ENCODE measurements at regions not wholly inside any gene's neighbourhood (a gene's known extent, or its start where the extent isn't known, plus 50 kb on each side); places are given as distances from the start of the nearest gene placed in this dataset.
"Not testable (repeated sequence)": the region's sequence is repeated elsewhere in the genome, so short reads cannot be mapped to it uniquely, and the experiment has no call there.

GRCh38 chr2:145782607-145783006 lies 1262.7 kb upstream of the ZEB2 start:
- not testable (repeated sequence) for H3K36me3 Mint-ChIP-seq; H3K4me3 Mint-ChIP-seq; H3K4me1 Mint-ChIP-seq (ENCODE audit: low read depth); H3K9me3 Mint-ChIP-seq (ENCODE audit: low read depth); H3K27me3 Mint-ChIP-seq; H3K27ac Mint-ChIP-seq

DNA sequence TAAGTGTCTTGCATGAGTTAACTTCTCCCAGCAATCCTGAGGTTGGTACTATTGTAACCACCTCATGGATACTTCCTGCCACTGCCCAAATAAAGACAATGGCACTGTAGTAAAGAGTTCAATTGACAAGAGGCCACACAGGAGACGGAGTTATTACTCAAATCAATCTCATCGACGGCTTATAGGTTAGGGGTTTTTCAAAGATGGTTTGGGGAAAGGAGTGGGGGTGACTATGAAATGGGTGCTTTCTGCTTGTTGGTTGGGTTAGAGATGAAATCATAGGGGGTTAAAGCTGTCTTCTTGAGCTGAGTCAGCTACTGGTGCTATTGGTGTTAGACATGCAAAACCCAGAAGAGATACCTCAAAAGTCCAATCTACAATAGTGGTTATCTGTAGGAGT lies 1258.0 kb upstream of the ZEB2 start:
- Mint-ChIP-seq H3K27ac (no peak overlapping the region), H3K36me3 (no peaks in the 10 kb centered on the region), H3K27me3 (no peaks in the 10 kb centered on the region), H3K4me1 (ENCODE audit: low read depth) (no peaks in the 10 kb centered on the region), H3K4me3 (no peak overlapping the region), H3K9me3 (ENCODE audit: low read depth) (no peaks in the 10 kb centered on the region)

- Mint-ChIP-seq H3K4me3 (no peak overlapping the region), H3K9me3 (ENCODE audit: low read depth) (no peaks in the 10 kb centered on the region), H3K4me1 (ENCODE audit: low read depth) (no peaks in the 10 kb centered on the region), H3K36me3 (no peaks in the 10 kb centered on the region), H3K27ac (no peak overlapping the region), H3K27me3 (no peaks in the 10 kb centered on the region)
These were observed 1257.4 kb upstream of the ZEB2 start for GRCh38 chr2:145777297-145777696.

- Mint-ChIP-seq H3K27me3 (no peaks in the 10 kb centered on the region), H3K4me1 (ENCODE audit: low read depth) (no peaks in the 10 kb centered on the region), H3K27ac (no peak overlapping the region), H3K36me3 (no peaks in the 10 kb centered on the region), H3K9me3 (ENCODE audit: low read depth) (no peaks in the 10 kb centered on the region), H3K4me3 (no peak overlapping the region)
These were observed 1255.7 kb upstream of the ZEB2 start for GRCh38 chr2:145775591-145775990.

GRCh38 chr2:145771525-145771924 lies 1251.6 kb upstream of the ZEB2 start:
- Mint-ChIP-seq H3K27ac (no peak overlapping the region), H3K36me3 (no peaks in the 10 kb centered on the region), H3K27me3 (no peaks in the 10 kb centered on the region), H3K9me3 (ENCODE audit: low read depth) (no peaks in the 10 kb centered on the region), H3K4me3 (no peak overlapping the region), H3K4me1 (ENCODE audit: low read depth) (no peaks in the 10 kb centered on the region)

DNA sequence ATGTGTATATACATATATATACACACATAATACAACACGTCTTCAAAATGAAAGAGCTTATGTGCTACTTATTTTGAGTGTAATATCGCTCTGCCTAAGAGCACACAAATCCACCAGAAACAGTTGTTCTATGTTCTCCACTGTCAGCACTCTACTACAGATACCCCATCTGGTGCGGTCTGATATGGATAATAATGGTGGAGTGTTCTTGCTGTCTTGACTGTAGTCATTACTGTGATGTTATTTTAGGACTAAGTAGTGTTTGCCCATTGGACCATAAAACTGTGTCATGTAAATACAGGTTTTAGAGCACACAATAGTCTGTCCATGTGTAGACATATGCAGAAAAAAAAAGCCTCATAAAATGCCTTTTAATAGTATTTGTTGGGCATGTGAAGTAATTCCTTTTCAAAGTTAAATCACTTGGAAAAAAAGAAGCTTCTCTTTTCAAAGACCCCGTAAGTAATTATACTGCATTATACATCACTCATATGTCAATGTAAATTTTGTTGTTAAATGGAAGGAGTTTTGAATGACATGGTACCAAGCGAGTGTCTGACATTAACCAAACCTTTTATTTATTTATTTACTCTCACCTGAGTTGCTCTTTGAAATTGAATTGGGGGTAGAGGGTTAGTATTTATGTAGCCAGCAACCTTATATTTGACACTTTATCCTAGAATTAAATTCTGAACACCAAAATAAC lies 1249.2 kb upstream of the ZEB2 start:
- Mint-ChIP-seq H3K36me3 (no peaks in the 10 kb centered on the region), H3K27ac (no peak overlapping the region)

DNA sequence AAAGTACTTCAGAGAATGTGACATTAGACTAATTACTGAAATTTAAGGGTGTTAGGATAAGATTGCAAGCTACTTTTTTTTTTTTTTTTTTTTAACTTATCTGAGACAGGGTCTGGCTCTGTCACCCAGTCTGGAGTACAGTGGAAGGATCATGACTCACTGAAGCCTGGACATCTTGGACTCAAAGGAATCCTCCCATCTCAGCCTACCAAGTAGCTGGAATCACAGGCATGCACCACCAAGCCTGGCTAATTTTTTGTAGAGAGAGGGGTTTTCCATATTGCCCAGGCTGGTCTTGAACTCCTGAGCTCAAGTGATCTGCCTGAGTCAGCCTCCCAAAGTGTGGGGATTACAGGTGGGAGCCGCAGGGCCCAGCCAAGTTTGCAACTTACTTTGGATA lies 1246.0 kb upstream of the ZEB2 start:
- H3K4me3 Mint-ChIP-seq = no peak overlapping the region
- no peaks in the 10 kb centered on the region for H3K9me3 Mint-ChIP-seq (ENCODE audit: low read depth)
- H3K27me3 Mint-ChIP-seq = no peaks in the 10 kb centered on the region
- H3K27ac Mint-ChIP-seq = no peak overlapping the region
- no peaks in the 10 kb centered on the region for H3K36me3 Mint-ChIP-seq
- no peaks in the 10 kb centered on the region for H3K4me1 Mint-ChIP-seq (ENCODE audit: low read depth)

More for the DNA sequence above, 1249.2 kb upstream of the ZEB2 start:
- no peaks in the 10 kb centered on the region for H3K4me1 Mint-ChIP-seq (ENCODE audit: low read depth)
- H3K4me3 Mint-ChIP-seq = no peak overlapping the region
- no peaks in the 10 kb centered on the region for H3K27me3 Mint-ChIP-seq
- no peaks in the 10 kb centered on the region for H3K9me3 Mint-ChIP-seq (ENCODE audit: low read depth)

DNA sequence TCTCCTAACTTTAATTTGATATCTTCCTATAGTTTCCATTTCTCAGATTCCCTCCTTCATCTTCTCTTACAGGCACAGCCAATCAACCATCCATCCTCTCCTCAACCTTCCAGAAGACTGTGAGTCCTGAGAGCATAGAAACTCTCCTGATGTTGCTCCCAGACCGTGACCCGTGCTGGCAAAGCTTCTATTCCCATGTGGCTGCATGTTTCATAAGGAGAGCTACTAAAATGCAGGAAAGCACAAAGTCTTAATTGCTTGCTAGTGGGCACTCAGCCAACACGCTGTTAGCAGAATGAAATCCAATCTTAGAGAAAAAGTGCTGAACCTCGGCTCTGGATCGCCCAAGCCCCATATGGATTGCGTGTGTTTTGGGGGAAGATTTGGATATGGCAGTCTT lies 1244.7 kb upstream of the ZEB2 start:
- Mint-ChIP-seq H3K27ac (no peak overlapping the region), H3K4me3 (no peak overlapping the region), H3K9me3 (ENCODE audit: low read depth) (no peaks in the 10 kb centered on the region), H3K36me3 (no peaks in the 10 kb centered on the region), H3K27me3 (no peaks in the 10 kb centered on the region), H3K4me1 (ENCODE audit: low read depth) (no peaks in the 10 kb centered on the region)

- Mint-ChIP-seq H3K4me3 (no peak overlapping the region), H3K36me3 (no peaks in the 10 kb centered on the region), H3K27me3 (no peaks in the 10 kb centered on the region), H3K4me1 (ENCODE audit: low read depth) (no peaks in the 10 kb centered on the region), H3K9me3 (ENCODE audit: low read depth) (no peaks in the 10 kb centered on the region), H3K27ac (no peak overlapping the region)
These were observed 1241.1 kb upstream of the ZEB2 start for GRCh38 chr2:145760781-145761649.

- no peaks in the 10 kb centered on the region for H3K9me3 Mint-ChIP-seq (ENCODE audit: low read depth)
- no peaks in the 10 kb centered on the region for H3K36me3 Mint-ChIP-seq
- H3K27ac Mint-ChIP-seq = no peak overlapping the region
- H3K27me3 Mint-ChIP-seq = no peaks in the 10 kb centered on the region
- H3K4me1 Mint-ChIP-seq (ENCODE audit: low read depth) = no peaks in the 10 kb centered on the region
- H3K4me3 Mint-ChIP-seq = no peak overlapping the region
These were observed 1239.5 kb upstream of the ZEB2 start for GRCh38 chr2:145759228-145759915.

DNA sequence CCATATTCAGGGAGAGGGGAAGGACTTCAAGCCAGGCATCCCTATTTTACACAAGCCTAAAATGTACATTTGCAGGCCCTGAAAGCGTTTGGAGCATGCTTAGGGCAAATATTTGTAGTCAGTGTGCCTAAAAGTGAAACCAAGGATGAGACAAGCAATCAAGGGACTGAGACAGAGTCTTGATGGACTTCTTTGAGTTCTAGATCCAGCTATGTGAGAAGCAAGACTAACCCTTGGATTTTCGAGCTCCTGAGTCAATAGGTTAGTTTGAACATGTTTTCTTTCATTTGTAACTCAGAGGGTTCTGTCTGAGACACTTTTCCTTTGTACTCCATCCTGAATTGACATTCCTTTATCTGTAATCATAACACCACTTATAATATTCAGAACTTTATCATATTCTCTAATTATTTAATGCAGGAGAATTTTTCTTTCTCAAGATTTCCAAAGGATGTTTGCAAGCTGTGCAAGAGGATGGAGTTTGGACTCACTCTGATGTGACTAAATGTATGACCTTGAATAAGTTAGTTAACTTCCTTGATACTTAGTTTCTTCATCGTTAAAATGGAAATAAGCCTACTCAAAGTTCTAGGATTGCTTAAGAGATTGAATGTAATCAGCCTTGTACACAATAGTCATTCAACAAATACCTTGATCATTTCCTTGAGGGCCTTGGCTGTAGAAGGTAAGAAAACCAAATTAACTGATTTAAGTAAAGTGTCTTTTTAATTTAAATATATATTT lies 1237.8 kb upstream of the ZEB2 start:
- no peaks in the 10 kb centered on the region for H3K36me3 Mint-ChIP-seq
- H3K27me3 Mint-ChIP-seq = no peaks in the 10 kb centered on the region
- no peaks in the 10 kb centered on the region for H3K9me3 Mint-ChIP-seq (ENCODE audit: low read depth)
- no peaks in the 10 kb centered on the region for H3K4me1 Mint-ChIP-seq (ENCODE audit: low read depth)
- no peak overlapping the region for H3K4me3 Mint-ChIP-seq
- no peak overlapping the region for H3K27ac Mint-ChIP-seq

GRCh38 chr2:145755019-145755837 lies 1235.3 kb upstream of the ZEB2 start:
- H3K27ac Mint-ChIP-seq = no peak overlapping the region
- H3K4me3 Mint-ChIP-seq = no peak overlapping the region
- H3K9me3 Mint-ChIP-seq (ENCODE audit: low read depth) = no peaks in the 10 kb centered on the region
- no peaks in the 10 kb centered on the region for H3K27me3 Mint-ChIP-seq
- H3K4me1 Mint-ChIP-seq (ENCODE audit: low read depth) = no peaks in the 10 kb centered on the region
- H3K36me3 Mint-ChIP-seq = no peaks in the 10 kb centered on the region

GRCh38 chr2:145753966-145754365 lies 1234.0 kb upstream of the ZEB2 start:
- Mint-ChIP-seq H3K9me3 (ENCODE audit: low read depth) (no peaks in the 10 kb centered on the region), H3K27me3 (no peaks in the 10 kb centered on the region), H3K27ac (no peak overlapping the region), H3K4me1 (ENCODE audit: low read depth) (no peaks in the 10 kb centered on the region), H3K36me3 (no peaks in the 10 kb centered on the region), H3K4me3 (no peak overlapping the region)

DNA sequence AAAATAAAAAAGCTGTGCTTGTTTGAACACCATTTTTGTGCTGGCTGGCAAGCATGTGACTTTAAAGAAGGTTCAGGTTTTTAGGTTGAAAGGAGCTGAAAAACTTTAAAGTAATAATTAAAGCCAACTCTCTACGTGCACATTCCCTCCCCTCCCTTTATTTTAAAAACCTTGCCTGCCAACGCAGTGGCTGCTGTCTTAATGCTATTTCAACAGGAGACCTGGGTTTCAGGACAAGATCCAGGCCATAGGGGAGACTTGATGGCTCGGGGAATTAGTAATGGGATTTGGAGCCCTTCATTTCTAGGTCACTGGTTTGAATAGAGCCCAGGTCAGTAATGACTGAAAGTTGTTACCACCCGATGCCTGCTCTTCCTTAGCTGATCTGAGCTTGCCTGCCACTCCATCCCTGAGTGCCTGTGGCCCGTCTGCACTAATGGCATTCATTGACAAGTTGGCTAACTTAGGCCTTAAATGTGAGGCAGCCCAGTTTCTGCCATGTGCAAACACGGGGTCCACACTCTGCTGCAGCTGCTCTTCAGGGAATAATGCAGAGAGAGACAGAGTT lies 1233.2 kb upstream of the ZEB2 start:
- no peak overlapping the region for H3K27ac Mint-ChIP-seq

More for the DNA sequence above, 1233.2 kb upstream of the ZEB2 start:
- H3K27me3 Mint-ChIP-seq = no peaks in the 10 kb centered on the region
- H3K4me3 Mint-ChIP-seq = no peak overlapping the region
- no peaks in the 10 kb centered on the region for H3K36me3 Mint-ChIP-seq
- H3K9me3 Mint-ChIP-seq (ENCODE audit: low read depth) = no peaks in the 10 kb centered on the region
- H3K4me1 Mint-ChIP-seq (ENCODE audit: low read depth) = no peaks in the 10 kb centered on the region

All from activated naive CD8-positive, alpha-beta T cell (primary cell).